Body of pancreas (tissue), 4 donors: ENCODE measurements at regions not wholly inside any gene's neighbourhood (a gene's known extent, or its start where the extent isn't known, plus 50 kb on each side); places are given as distances from the start of the nearest gene placed in this dataset.

ENCODE experiments used
- ATAC-seq: fragments of 150-250 bp; one replicate; pipeline ENCODE4 v1.9.1; 2016
- DNase-seq, 4 donors: peaks; one replicate each; pipeline ENCODE4 v3.0.0-alpha.2; 2019
- H3K27ac ChIP-seq, 4 donors: fragments of 200-600 bp; sonication (generic); 1 replicate in 3 of 4; 2 replicates in 1 of 4; pipeline versions ENCODE4 v1.5.1 to v1.6.1; 2016 to 2019; ENCODE audit warnings: mild to moderate bottlenecking in 1 of 4, mixed read lengths in 1 of 4, moderate library complexity in 1 of 4
- H3K27me3 ChIP-seq, 2 donors: fragments of 200-600 bp; sonication (generic); one replicate each; pipeline ENCODE4 v1.6.0; 2016; ENCODE audit warnings: mild to moderate bottlenecking in 1 of 2
- H3K36me3 ChIP-seq, 2 donors: fragments of 200-600 bp; sonication (generic); replicated peaks in 1 of 2; 2 replicates each; pipeline ENCODE4 v1.5.1; 2016; ENCODE audit warnings: low read depth in 2 of 2; ENCODE audit not compliant: insufficient read depth in 1 of 2
- H3K4me1 ChIP-seq: fragments of 200-600 bp; sonication (generic); one replicate; pipeline ENCODE4 v1.6.0; 2016
- H3K4me3 ChIP-seq, 2 donors: fragments of 200-600 bp; sonication (generic); 1 replicate in 1 of 2; 2 replicates in 1 of 2; pipeline ENCODE4 v1.5.1; 2016 to 2019
- H3K9me3 ChIP-seq, 3 donors: fragments of 200-600 bp; sonication (generic); 1 replicate in 2 of 3; 2 replicates in 1 of 3; pipeline ENCODE4 v1.5.1; 2016
- POLR2A ChIP-seq, 3 donors: fragments of 450-650 bp; IDR thresholded peaks; one replicate each; pipeline ENCODE4 v1.6.1; 2016; ENCODE audit warnings: antibody characterized with exemption in 3 of 3, mild to moderate bottlenecking in 2 of 3
- WGBS, 2 donors: methylation state at CpG; one replicate each; pipeline ENCODE4 v1.1.5; 2017; 5-methylcytosine and 5-hydroxymethylcytosine counted together
- intact Hi-C: fragments of 100-400 bp; cut with DNase I; formaldehyde crosslinking; loops from one replicate; pipeline ENCODE4 v1.15.1; 2023
- TF ChIP-seq, protein P1 (sequence below), 7 experiments: fragments of 450-650 bp in 4 of 7; fragments of 200-600 bp in 3 of 7; sonication (generic) in 3 of 7; IDR thresholded peaks; one replicate each; pipeline ENCODE4 v1.5.1; 2016 to 2019; ENCODE audit warnings: antibody characterized with exemption in 7 of 7

DNA sequence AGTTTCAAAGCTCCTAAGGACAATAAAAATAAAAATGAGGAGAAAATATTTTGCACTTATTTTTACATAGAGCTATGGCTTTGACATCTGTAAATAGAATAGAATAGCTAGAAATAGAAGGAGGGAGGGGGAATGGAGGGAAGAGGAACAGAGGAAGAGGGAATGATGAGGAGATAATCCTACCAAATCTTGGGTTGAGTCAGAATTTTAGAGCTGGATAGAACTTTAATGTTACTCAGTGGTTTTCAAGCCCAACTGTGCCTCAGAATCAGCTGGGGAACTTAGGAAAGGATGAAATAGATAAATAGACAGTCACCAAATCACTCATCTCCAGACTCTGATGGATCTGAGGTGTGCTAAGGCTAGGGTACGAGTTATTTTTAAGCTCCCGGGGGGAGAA lies 190.3 kb upstream of the FREM1 start:
- TF ChIP-seq POLR2A (IDR thresholded peaks at IDR 0.05): no peak
- TF ChIP-seq, protein P1, sequence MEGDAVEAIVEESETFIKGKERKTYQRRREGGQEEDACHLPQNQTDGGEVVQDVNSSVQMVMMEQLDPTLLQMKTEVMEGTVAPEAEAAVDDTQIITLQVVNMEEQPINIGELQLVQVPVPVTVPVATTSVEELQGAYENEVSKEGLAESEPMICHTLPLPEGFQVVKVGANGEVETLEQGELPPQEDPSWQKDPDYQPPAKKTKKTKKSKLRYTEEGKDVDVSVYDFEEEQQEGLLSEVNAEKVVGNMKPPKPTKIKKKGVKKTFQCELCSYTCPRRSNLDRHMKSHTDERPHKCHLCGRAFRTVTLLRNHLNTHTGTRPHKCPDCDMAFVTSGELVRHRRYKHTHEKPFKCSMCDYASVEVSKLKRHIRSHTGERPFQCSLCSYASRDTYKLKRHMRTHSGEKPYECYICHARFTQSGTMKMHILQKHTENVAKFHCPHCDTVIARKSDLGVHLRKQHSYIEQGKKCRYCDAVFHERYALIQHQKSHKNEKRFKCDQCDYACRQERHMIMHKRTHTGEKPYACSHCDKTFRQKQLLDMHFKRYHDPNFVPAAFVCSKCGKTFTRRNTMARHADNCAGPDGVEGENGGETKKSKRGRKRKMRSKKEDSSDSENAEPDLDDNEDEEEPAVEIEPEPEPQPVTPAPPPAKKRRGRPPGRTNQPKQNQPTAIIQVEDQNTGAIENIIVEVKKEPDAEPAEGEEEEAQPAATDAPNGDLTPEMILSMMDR (IDR thresholded peaks at IDR 0.05): no peak
- Histone ChIP-seq H3K27me3 (no peaks in the 10 kb centered on the region), H3K36me3 (no peaks in the 10 kb centered on the region), H3K27ac (no peak overlapping the region), H3K4me1 (no peaks in the 10 kb centered on the region), H3K4me3 (no peak overlapping the region), H3K9me3 (no peaks in the 10 kb centered on the region)
- no peak for ATAC-seq
- no peak for DNase-seq
- intact Hi-C loops: no loop called here
- 39 to 44% methylated on average over 2 of the region's 2 CpGs for WGBS, 2 donors

DNA sequence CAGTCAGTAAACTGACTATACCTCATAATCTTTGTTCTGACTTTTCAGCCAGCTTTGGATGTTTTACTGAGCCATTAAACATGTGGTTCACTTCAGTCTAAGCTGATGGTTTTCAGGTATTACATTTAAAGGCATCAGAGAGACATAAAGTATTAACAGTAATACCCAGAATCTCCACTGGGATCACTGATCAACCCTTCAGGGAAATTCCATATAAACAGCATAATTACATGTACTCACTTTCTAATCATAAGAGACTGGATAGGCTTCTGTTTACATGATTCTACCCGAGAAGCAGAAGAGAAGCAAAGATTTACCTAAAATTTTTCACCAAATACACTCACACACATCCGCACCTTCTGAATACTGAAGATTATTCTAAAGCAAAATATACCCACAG lies 186.7 kb upstream of the FREM1 start:
- Histone ChIP-seq H3K4me3 (no peak overlapping the region), H3K36me3 (no peaks in the 10 kb centered on the region), H3K4me1 (no peaks in the 10 kb centered on the region), H3K9me3 (no peaks in the 10 kb centered on the region), H3K27me3 (no peaks in the 10 kb centered on the region), H3K27ac (no peak overlapping the region)
- no peak for DNase-seq
- 72 to 77% methylated on average over 2 of the region's 2 CpGs for WGBS, 2 donors
- no peak for TF ChIP-seq POLR2A (IDR thresholded peaks at IDR 0.05)
- TF ChIP-seq, protein P1 (IDR thresholded peaks at IDR 0.05): no peak
- ATAC-seq: no peak
- intact Hi-C loops: no loop called here

DNA sequence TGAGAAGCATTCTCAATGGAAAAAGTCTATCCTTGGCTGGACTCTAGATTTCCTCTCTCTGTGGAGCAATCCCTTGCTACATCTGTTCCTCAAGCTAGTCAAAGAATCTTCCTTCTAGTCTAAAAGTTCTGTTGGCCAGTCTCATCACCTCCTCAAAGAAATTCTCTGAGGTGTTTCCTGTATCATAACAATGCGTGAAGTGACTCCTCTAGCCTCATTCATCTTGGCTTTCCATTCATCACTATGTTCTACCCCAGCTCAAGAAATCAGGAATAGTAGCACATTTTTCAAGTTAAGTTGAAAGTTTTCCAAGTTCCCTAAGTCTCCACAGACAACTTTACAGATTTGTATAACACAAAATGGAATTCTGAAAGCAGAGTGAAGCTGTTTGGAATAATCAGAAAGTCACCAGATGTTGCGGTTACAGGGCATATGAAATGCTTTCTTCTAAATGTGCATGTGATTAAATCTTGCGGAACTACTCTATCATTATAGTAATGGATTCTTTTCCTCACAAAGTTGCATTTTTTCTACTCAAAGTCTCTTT lies 176.6 kb upstream of the FREM1 start:
- H3K27me3 ChIP-seq: no peaks in the 10 kb centered on the region
- peak overlapping the region in 3 of 4 donors; percentile 38 to 69 (median 55) for H3K27ac ChIP-seq
- H3K36me3 ChIP-seq: no peaks in the 10 kb centered on the region
- H3K4me1 ChIP-seq: peaks cover 24% of the 10 kb centered on the region
- 64 to 70% methylated on average over 3 of the region's 3 CpGs for WGBS, 2 donors
- intact Hi-C loops: no loop called here
- DNase-seq: no peak
- peak; percentile 34 for ATAC-seq
- H3K4me3 ChIP-seq: no peak overlapping the region
- TF ChIP-seq POLR2A (IDR thresholded peaks at IDR 0.05): no peak
- no peaks in the 10 kb centered on the region for H3K9me3 ChIP-seq

DNA sequence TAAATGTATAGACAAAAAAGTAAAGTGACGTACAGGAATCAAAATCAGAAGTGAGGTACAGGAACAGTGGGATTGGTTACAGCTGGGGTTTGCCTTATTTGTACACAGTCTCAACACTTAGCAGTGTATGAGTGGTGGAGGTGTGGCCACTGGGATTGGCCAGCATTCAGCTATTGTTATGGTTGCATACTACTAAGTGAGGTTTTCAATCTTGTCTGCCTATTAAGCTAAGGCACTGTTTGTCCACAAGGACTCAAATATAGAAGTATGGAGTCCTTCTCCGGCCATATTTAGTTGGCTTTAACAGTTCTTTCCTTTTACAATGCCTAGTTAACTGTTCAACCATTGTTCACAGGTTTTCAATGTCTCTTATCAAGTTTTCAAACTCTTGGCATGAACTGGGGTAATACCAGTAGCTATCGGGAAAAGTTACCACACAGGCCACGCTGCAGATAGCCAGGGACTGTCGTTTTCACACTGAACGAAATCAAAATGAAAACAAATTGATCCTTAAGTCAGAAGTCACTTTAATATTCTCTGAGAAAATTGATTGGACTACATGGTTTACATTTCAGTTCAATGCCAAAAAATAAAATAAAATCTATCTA lies 176.0 kb upstream of the FREM1 start:
- DNase-seq: peak; percentile 25 to 64 (median 48)
- no peaks in the 10 kb centered on the region for H3K9me3 ChIP-seq
- H3K4me3 ChIP-seq: no peak overlapping the region
- WGBS, 2 donors: 18 to 23% methylated on average over 6 of the region's 6 CpGs
- H3K36me3 ChIP-seq: no peaks in the 10 kb centered on the region
- peak overlapping the region in 3 of 4 donors; percentile 38 to 69 (median 55) for H3K27ac ChIP-seq
- peaks cover 29% of the 10 kb centered on the region for H3K4me1 ChIP-seq
- intact Hi-C loops: no loop called here
- TF ChIP-seq POLR2A (IDR thresholded peaks at IDR 0.05): peak in 1 of 3 donors; percentile 14
- TF ChIP-seq, protein P1 (IDR thresholded peaks at IDR 0.05): peak in 1 of 7 experiments; percentile 12
- H3K27me3 ChIP-seq: no peaks in the 10 kb centered on the region
- ATAC-seq: peak; percentile 75

- DNase-seq: peak; percentile 32 to 75 (median 50)
- Histone ChIP-seq H3K4me3 (no peak overlapping the region), H3K27ac (peak overlapping the region in 3 of 4 donors; percentile 32 to 65 (median 58)), H3K4me1 (peaks cover 40% of the 10 kb centered on the region), H3K9me3 (no peaks in the 10 kb centered on the region), H3K27me3 (no peaks in the 10 kb centered on the region), H3K36me3 (no peaks in the 10 kb centered on the region)
- WGBS, 2 donors: 22 to 27% methylated on average over 4 of the region's 4 CpGs
- ATAC-seq: peak; percentile 81
- intact Hi-C loops: no loop called here
- TF ChIP-seq, protein P1 (IDR thresholded peaks at IDR 0.05): peak in 1 of 7 experiments; percentile 13
- TF ChIP-seq POLR2A (IDR thresholded peaks at IDR 0.05): peak in 1 of 3 donors; percentile 18
Observed at GRCh38 chr9:15081021-15081753, 171.0 kb upstream of the FREM1 start.
